Adrenal gland (tissue), 9 donors: ENCODE measurements at regions not wholly inside any gene's neighbourhood (a gene's known extent, or its start where the extent isn't known, plus 50 kb on each side); places are given as distances from the start of the nearest gene placed in this dataset.
A peak's percentile ranks its signal among the peaks of the same experiment; 100 is the strongest.

ENCODE experiments used
- DNase-seq, 7 donors: peaks; one replicate each; pipeline ENCODE4 v3.0.0-alpha.2; 2019 to 2020
- H3K27ac ChIP-seq, 5 donors: fragments of 200-600 bp; sonication (generic) in 4 of 5; 1 replicate in 3 of 5; 2 replicates in 2 of 5; pipeline versions ENCODE4 v1.5.1 to v1.8.0; 2016 to 2020; ENCODE audit warnings: mild to moderate bottlenecking in 1 of 5
- H3K27me3 ChIP-seq: fragments of 200-600 bp; 2 replicates; pipeline ENCODE4 v1.8.0; 2021
- H3K36me3 ChIP-seq, 2 donors: fragments of 200-600 bp; replicated peaks in 1 of 2; 1 replicate in 1 of 2; 2 replicates in 1 of 2; pipeline versions ENCODE4 v1.5.1 to v1.8.0; 2018 to 2022
- H3K4me1 ChIP-seq, 2 donors: fragments of 200-600 bp; replicated peaks in 1 of 2; 1 replicate in 1 of 2; 2 replicates in 1 of 2; pipeline versions ENCODE4 v1.5.1 to v1.8.0; 2018 to 2021
- H3K4me3 ChIP-seq, 4 donors: fragments of 200-600 bp; sonication (generic) in 3 of 4; one replicate each; pipeline ENCODE4 v1.5.1; 2016 to 2018
- H3K9me3 ChIP-seq, 3 donors: fragments of 200-600 bp; sonication (generic) in 1 of 3; replicated peaks in 1 of 3; 1 replicate in 2 of 3; 2 replicates in 1 of 3; pipeline versions ENCODE4 v1.5.1 to v1.8.0; 2016 to 2021
- CTCF ChIP-seq, 6 experiments: fragments of 450-650 bp in 4 of 6; fragments of 200-600 bp in 2 of 6; sonication (generic) in 1 of 6; IDR thresholded peaks; 1 replicate in 5 of 6; 2 replicates in 1 of 6; pipeline versions ENCODE4 v1.5.1 to v1.8.0; 2016 to 2021; ENCODE audit warnings: antibody characterized with exemption in 6 of 6, mild to moderate bottlenecking in 2 of 6, moderate library complexity in 1 of 6
- POLR2A ChIP-seq, 2 donors: fragments of 450-650 bp; IDR thresholded peaks; one replicate each; pipeline ENCODE4 v1.6.1; 2017; ENCODE audit warnings: antibody characterized with exemption in 2 of 2, mild to moderate bottlenecking in 2 of 2, moderate library complexity in 1 of 2
- WGBS, 4 donors: extraction: QIAGEN DNeasy Blood & Tissue Kit in 2 of 4; methylation state at CpG; one replicate each; pipeline versions ENCODE4 v1.1.5 to v1.1.7; 2013 to 2017; 5-methylcytosine and 5-hydroxymethylcytosine counted together
- intact Hi-C, 2 donors: fragments of 100-400 bp; cut with DNase I; formaldehyde crosslinking; loops; one replicate each; pipeline versions ENCODE4 v1.14.1 to v1.15.0; 2022 to 2023
- donor health status: healthy with polysubstance abuse.
- donor health status: Bipolar disorder and iron deficiency.
- donor health status: DM: yes; HTN: yes; CAD: no.
- donor health status: DM: no; HTN: no; CAD: no.
- donor health status: DM: no; HTN: no; CAD: no.

- H3K36me3 ChIP-seq: no peaks in the 10 kb centered on the region
- H3K4me3 ChIP-seq: no peak overlapping the region
- H3K4me1 ChIP-seq: peaks cover 4 to 10% of the 10 kb centered on the region in 2 donors
- H3K27ac ChIP-seq: no peak overlapping the region
- H3K27me3 ChIP-seq: no peaks in the 10 kb centered on the region
- TF ChIP-seq POLR2A (IDR thresholded peaks at IDR 0.05): no peak
- TF ChIP-seq CTCF (IDR thresholded peaks at IDR 0.05): no peak
- no peaks in the 10 kb centered on the region for H3K9me3 ChIP-seq
- 30 to 42% (median 37%) methylated on average over 3 of the region's 3 CpGs for WGBS, 4 donors
- peak in 1 of 7 donors; percentile 29 for DNase-seq
- intact Hi-C loops: no loop called here
Measured at GRCh38 chr4:41455206-41455605, 82.8 kb upstream of the LIMCH1 start.

GRCh38 chr4:41456559-41457101, 81.3 kb upstream of the LIMCH1 start:
- TF ChIP-seq POLR2A (IDR thresholded peaks at IDR 0.05) (no peak), CTCF (IDR thresholded peaks at IDR 0.05) (no peak)
- Histone ChIP-seq H3K9me3 (no peaks in the 10 kb centered on the region), H3K27me3 (no peaks in the 10 kb centered on the region), H3K27ac (no peak overlapping the region), H3K4me1 (peaks cover 4 to 10% of the 10 kb centered on the region in 2 donors), H3K4me3 (no peak overlapping the region), H3K36me3 (no peaks in the 10 kb centered on the region)
- intact Hi-C loops: no loop called here
- DNase-seq: no peak
- WGBS, 4 donors: 72 to 87% (median 84%) methylated on average over 4 of the region's 4 CpGs

- Histone ChIP-seq H3K4me3 (no peak overlapping the region), H3K9me3 (no peaks in the 10 kb centered on the region), H3K4me1 (peaks cover 4 to 10% of the 10 kb centered on the region in 2 donors), H3K27me3 (no peaks in the 10 kb centered on the region), H3K36me3 (no peaks in the 10 kb centered on the region), H3K27ac (peak overlapping the region in 1 of 5 donors; percentile 44)
- DNase-seq: no peak
- TF ChIP-seq CTCF (IDR thresholded peaks at IDR 0.05) (no peak), POLR2A (IDR thresholded peaks at IDR 0.05) (no peak)
- intact Hi-C loops: no loop called here
- 78 to 92% (median 91%) methylated on average over 2 of the region's 2 CpGs for WGBS, 4 donors
Measured at GRCh38 chr4:41458689-41459088, 79.3 kb upstream of the LIMCH1 start.

- 82 to 86% (median 84%) methylated on average over 5 of the region's 5 CpGs for WGBS, 4 donors
- H3K4me1 ChIP-seq: peaks cover 0 to 2% of the 10 kb centered on the region in 2 donors
- DNase-seq: peak in 1 of 7 donors; percentile 29
Measured at GRCh38 chr4:41460641-41461040, 77.3 kb upstream of the LIMCH1 start.

More at GRCh38 chr4:41460641-41461040, 77.3 kb upstream of the LIMCH1 start:
- Histone ChIP-seq H3K4me3 (no peak overlapping the region), H3K27ac (no peak overlapping the region), H3K36me3 (no peaks in the 10 kb centered on the region), H3K27me3 (no peaks in the 10 kb centered on the region), H3K9me3 (no peaks in the 10 kb centered on the region)
- TF ChIP-seq POLR2A (IDR thresholded peaks at IDR 0.05) (no peak), CTCF (IDR thresholded peaks at IDR 0.05) (no peak)
- intact Hi-C loops: no loop called here
